Progenitor cell of endocrine pancreas (in vitro differentiated cells): ENCODE measurements at regions not wholly inside any gene's neighbourhood (a gene's known extent, or its start where the extent isn't known, plus 50 kb on each side); places are given as distances from the start of the nearest gene placed in this dataset.

Experiments
- DNase-seq: peaks from one replicate; pipeline ENCODE4 v3.0.0; 2021; ENCODE audit warnings: low spot score; ENCODE audit not compliant: unreplicated experiment
- H3K27ac Mint-ChIP-seq: 2 replicates; pipeline ENCODE4 v1.8.0; 2021; ENCODE audit warnings: mild to moderate bottlenecking, moderate library complexity, mixed read lengths
- H3K27me3 Mint-ChIP-seq: 2 replicates; pipeline ENCODE4 v1.8.0; 2021; ENCODE audit warnings: mixed read lengths
- H3K36me3 Mint-ChIP-seq: 2 replicates; pipeline ENCODE4 v1.8.0; 2022; ENCODE audit warnings: mixed read lengths; ENCODE audit not compliant: insufficient read depth
- H3K4me1 Mint-ChIP-seq: 2 replicates; pipeline ENCODE4 v1.8.0; 2021; ENCODE audit warnings: low read depth, mixed read lengths
- H3K4me3 Mint-ChIP-seq: 2 replicates; pipeline ENCODE4 v1.8.0; 2021; ENCODE audit warnings: low read depth, mild to moderate bottlenecking, moderate library complexity, mixed read lengths
- H3K9me3 Mint-ChIP-seq: 2 replicates; pipeline ENCODE4 v1.8.0; 2021; ENCODE audit warnings: low read depth, mixed read lengths
- CTCF ChIP-seq: fragments of 200-600 bp; sonication (generic); IDR thresholded peaks from one replicate; pipeline ENCODE4 v1.5.0; 2021; ENCODE audit warnings: antibody characterized with exemption, mild to moderate bottlenecking; ENCODE audit not compliant: unreplicated experiment

- DNase-seq, result no peak
- Mint-ChIP-seq H3K4me3 (no peak overlapping the region), H3K27me3 (no peaks in the 10 kb centered on the region), H3K27ac (no peak overlapping the region), H3K36me3 (no peaks in the 10 kb centered on the region), H3K4me1 (no peaks in the 10 kb centered on the region), H3K9me3 (peaks cover 23% of the 10 kb centered on the region)
- no peak for TF ChIP-seq CTCF
Observed at GRCh38 chr13:42688821-42689220, 92.6 kb upstream of the FAM216B start.

GRCh38 chr13:42696191-42696590, 85.2 kb upstream of the FAM216B start:
- H3K4me3 Mint-ChIP-seq, result no peak overlapping the region
- peaks cover 19% of the 10 kb centered on the region for H3K9me3 Mint-ChIP-seq
- no peaks in the 10 kb centered on the region for H3K36me3 Mint-ChIP-seq
- no peaks in the 10 kb centered on the region for H3K4me1 Mint-ChIP-seq
- DNase-seq, result no peak
- H3K27ac Mint-ChIP-seq, result no peak overlapping the region
- TF ChIP-seq CTCF, result no peak
- H3K27me3 Mint-ChIP-seq, result peaks cover 9% of the 10 kb centered on the region

GRCh38 chr13:42699912-42700311, 81.5 kb upstream of the FAM216B start:
- Mint-ChIP-seq H3K27ac (no peak overlapping the region), H3K9me3 (no peaks in the 10 kb centered on the region), H3K4me1 (no peaks in the 10 kb centered on the region), H3K4me3 (no peak overlapping the region), H3K27me3 (peaks cover 9% of the 10 kb centered on the region), H3K36me3 (no peaks in the 10 kb centered on the region)
- TF ChIP-seq CTCF, result no peak
- DNase-seq, result no peak

- Mint-ChIP-seq H3K27me3 (peaks cover 8% of the 10 kb centered on the region), H3K36me3 (no peaks in the 10 kb centered on the region), H3K27ac (no peak overlapping the region), H3K4me1 (no peaks in the 10 kb centered on the region), H3K4me3 (no peak overlapping the region), H3K9me3 (no peaks in the 10 kb centered on the region)
- no peak for TF ChIP-seq CTCF
- DNase-seq, result no peak
Observed at GRCh38 chr13:42702716-42703115, 78.7 kb upstream of the FAM216B start.

GRCh38 chr13:42703740-42704139, 77.6 kb upstream of the FAM216B start:
- Mint-ChIP-seq H3K4me3 (no peak overlapping the region), H3K36me3 (no peaks in the 10 kb centered on the region), H3K27me3 (no peaks in the 10 kb centered on the region), H3K9me3 (no peaks in the 10 kb centered on the region), H3K4me1 (no peaks in the 10 kb centered on the region), H3K27ac (no peak overlapping the region)
- TF ChIP-seq CTCF, result no peak
- no peak for DNase-seq

GRCh38 chr13:42706286-42706685, 75.1 kb upstream of the FAM216B start:
- TF ChIP-seq CTCF, result no peak
- H3K9me3 Mint-ChIP-seq, result no peaks in the 10 kb centered on the region
- H3K4me3 Mint-ChIP-seq, result no peak overlapping the region
- no peaks in the 10 kb centered on the region for H3K27me3 Mint-ChIP-seq
- H3K4me1 Mint-ChIP-seq, result no peaks in the 10 kb centered on the region
- no peaks in the 10 kb centered on the region for H3K36me3 Mint-ChIP-seq
- DNase-seq, result no peak
- H3K27ac Mint-ChIP-seq, result no peak overlapping the region
